Activated naive CD4-positive, alpha-beta T cell treated with anti-CD3 and anti-CD28 coated beads for 36 hours (primary cell): ENCODE measurements at regions not wholly inside any gene's neighbourhood (a gene's known extent, or its start where the extent isn't known, plus 50 kb on each side); places are given as distances from the start of the nearest gene placed in this dataset.
A peak's percentile ranks its signal among the peaks of the same experiment; 100 is the strongest.

Source experiments
- CTCF ChIA-PET: fragments of 350-600 bp; sonication (Branson Sonifier 250); formaldehyde crosslinking; loops from one replicate; lab custom pipeline; 2021; ENCODE audit warnings: antibody characterized with exemption; lab: Charles Lee
- DNase-seq: peaks from one replicate; pipeline ENCODE4 v3.0.0-alpha.2; 2020
- H3K27ac Mint-ChIP-seq: one replicate; pipeline ENCODE4 v1.8.0; 2021; ENCODE audit warnings: mild to moderate bottlenecking, mixed read lengths
- H3K27me3 Mint-ChIP-seq: one replicate; pipeline ENCODE4 v1.8.0; 2021; ENCODE audit warnings: low read depth, mixed read lengths
- H3K36me3 Mint-ChIP-seq: one replicate; pipeline ENCODE4 v1.8.0; 2021; ENCODE audit warnings: low read depth, mixed read lengths
- H3K4me1 Mint-ChIP-seq: one replicate; pipeline ENCODE4 v1.8.0; 2021; ENCODE audit warnings: low read depth, mixed read lengths
- H3K4me3 Mint-ChIP-seq: one replicate; pipeline ENCODE4 v1.8.0; 2021; ENCODE audit warnings: mild to moderate bottlenecking, moderate library complexity, mixed read lengths
- H3K9me3 Mint-ChIP-seq: one replicate; pipeline ENCODE4 v1.8.0; 2021; ENCODE audit warnings: mixed read lengths
- intact Hi-C: fragments of 100-400 bp; cut with micrococcal nuclease; formaldehyde crosslinking; loops from one replicate; pipeline ENCODE4 v1.15.1; 2023

- Mint-ChIP-seq H3K36me3 (peaks cover 1% of the 10 kb centered on the region), H3K4me1 (peaks cover 20% of the 10 kb centered on the region), H3K9me3 (no peaks in the 10 kb centered on the region), H3K27me3 (peaks cover 5% of the 10 kb centered on the region), H3K4me3 (peak overlapping the region; percentile 50), H3K27ac (no peak overlapping the region)
- intact Hi-C loops = loop anchor here (1.0 to 5.0 kb wide), 2 partner anchors 28 to 170 kb away; no protein-coding TSS in a partner anchor
- peak; percentile 45 for DNase-seq
- CTCF ChIA-PET = interaction anchor here (0.6 to 1.2 kb wide), 4 partner anchors 130 to 171 kb away, joined by 3 read pairs; no protein-coding TSS in a partner anchor
Measured at GRCh38 chr6:169961772-169962561, 210.5 kb downstream of the ERMARD start.

GRCh38 chr6:169960886-169961611 lies 209.6 kb downstream of the ERMARD start:
- no peak for DNase-seq
- H3K4me1 Mint-ChIP-seq = peaks cover 20% of the 10 kb centered on the region
- H3K36me3 Mint-ChIP-seq = peaks cover 1% of the 10 kb centered on the region
- H3K27ac Mint-ChIP-seq = no peak overlapping the region
- peaks cover 5% of the 10 kb centered on the region for H3K27me3 Mint-ChIP-seq
- CTCF ChIA-PET = interaction anchor here (0.6 to 2.1 kb wide), 3 partner anchors 10 to 170 kb away, joined by 3 to 9 read pairs (median 3); no protein-coding TSS in a partner anchor
- peak overlapping the region; percentile 50 for H3K4me3 Mint-ChIP-seq
- intact Hi-C loops = loop anchor here (5.0 kb wide), 1 partner anchor 169 kb away; no protein-coding TSS in a partner anchor
- no peaks in the 10 kb centered on the region for H3K9me3 Mint-ChIP-seq

- peaks cover 20% of the 10 kb centered on the region for H3K4me1 Mint-ChIP-seq
- peaks cover 5% of the 10 kb centered on the region for H3K27me3 Mint-ChIP-seq
- intact Hi-C loops = loop anchor here (5.0 kb wide), 1 partner anchor 168 kb away; no protein-coding TSS in a partner anchor
- no peak for DNase-seq
- no peaks in the 10 kb centered on the region for H3K9me3 Mint-ChIP-seq
- H3K27ac Mint-ChIP-seq = no peak overlapping the region
- H3K36me3 Mint-ChIP-seq = peaks cover 1% of the 10 kb centered on the region
- CTCF ChIA-PET = interaction anchor here (2.1 kb wide), 1 partner anchor 9 kb away, joined by 9 read pairs; no protein-coding TSS in a partner anchor
- H3K4me3 Mint-ChIP-seq = no peak overlapping the region
Measured at GRCh38 chr6:169960521-169960885, 209.1 kb downstream of the ERMARD start.

GRCh38 chr6:169960003-169960344 lies 208.6 kb downstream of the ERMARD start:
- CTCF ChIA-PET = interaction anchor here (2.1 kb wide), 1 partner anchor 9 kb away, joined by 9 read pairs; no protein-coding TSS in a partner anchor
- peaks cover 20% of the 10 kb centered on the region for H3K4me1 Mint-ChIP-seq

GRCh38 chr6:169959136-169960002 lies 207.9 kb downstream of the ERMARD start:
- peak overlapping the region; percentile 68 for H3K27ac Mint-ChIP-seq

More at GRCh38 chr6:169960003-169960344, 208.6 kb downstream of the ERMARD start:
- H3K9me3 Mint-ChIP-seq = no peaks in the 10 kb centered on the region
- H3K36me3 Mint-ChIP-seq = peaks cover 1% of the 10 kb centered on the region
- H3K27ac Mint-ChIP-seq = no peak overlapping the region
- H3K27me3 Mint-ChIP-seq = peaks cover 5% of the 10 kb centered on the region
- intact Hi-C loops = loop anchor here (5.0 kb wide), 1 partner anchor 168 kb away; no protein-coding TSS in a partner anchor
- no peak overlapping the region for H3K4me3 Mint-ChIP-seq
- no peak for DNase-seq

GRCh38 chr6:169958510-169958909 lies 207.1 kb downstream of the ERMARD start:
- H3K9me3 Mint-ChIP-seq = no peaks in the 10 kb centered on the region
- no peak overlapping the region for H3K4me3 Mint-ChIP-seq
- CTCF ChIA-PET = no interaction called here
- H3K27me3 Mint-ChIP-seq = peaks cover 5% of the 10 kb centered on the region
- intact Hi-C loops = loop anchor here (2.0 to 10.0 kb wide), 3 partner anchors 186 to 416 kb away; no protein-coding TSS in a partner anchor
- H3K4me1 Mint-ChIP-seq = peaks cover 20% of the 10 kb centered on the region
- no peak overlapping the region for H3K27ac Mint-ChIP-seq
- H3K36me3 Mint-ChIP-seq = peaks cover 1% of the 10 kb centered on the region
- no peak for DNase-seq

More at GRCh38 chr6:169959136-169960002, 207.9 kb downstream of the ERMARD start:
- H3K36me3 Mint-ChIP-seq = peaks cover 1% of the 10 kb centered on the region
- CTCF ChIA-PET = interaction anchor here (2.1 kb wide), 1 partner anchor 8 kb away, joined by 9 read pairs; no protein-coding TSS in a partner anchor
- no peaks in the 10 kb centered on the region for H3K9me3 Mint-ChIP-seq
- peaks cover 5% of the 10 kb centered on the region for H3K27me3 Mint-ChIP-seq
- peak overlapping the region; percentile 21 for H3K4me3 Mint-ChIP-seq
- peaks cover 20% of the 10 kb centered on the region for H3K4me1 Mint-ChIP-seq
- peak; percentile 79 for DNase-seq
- intact Hi-C loops = loop anchor here (2.0 to 10.0 kb wide), 4 partner anchors 167 to 415 kb away; no protein-coding TSS in a partner anchor

GRCh38 chr6:169957351-169957963 lies 206.0 kb downstream of the ERMARD start:
- Mint-ChIP-seq H3K9me3 (no peaks in the 10 kb centered on the region), H3K36me3 (peaks cover 1% of the 10 kb centered on the region), H3K27ac (no peak overlapping the region), H3K4me1 (peaks cover 20% of the 10 kb centered on the region), H3K27me3 (peaks cover 5% of the 10 kb centered on the region), H3K4me3 (no peak overlapping the region)
- CTCF ChIA-PET = no interaction called here
- intact Hi-C loops = loop anchor here (10.0 kb wide), 2 partner anchors 187 to 417 kb away; no protein-coding TSS in a partner anchor
- DNase-seq = no peak

GRCh38 chr6:169956580-169956979 lies 205.2 kb downstream of the ERMARD start:
- Mint-ChIP-seq H3K9me3 (no peaks in the 10 kb centered on the region), H3K27ac (no peak overlapping the region), H3K36me3 (peaks cover 1% of the 10 kb centered on the region), H3K4me1 (peaks cover 18% of the 10 kb centered on the region), H3K27me3 (peaks cover 5% of the 10 kb centered on the region), H3K4me3 (no peak overlapping the region)
- no peak for DNase-seq
- CTCF ChIA-PET = no interaction called here
- intact Hi-C loops = loop anchor here (10.0 kb wide), 2 partner anchors 188 to 418 kb away; no protein-coding TSS in a partner anchor

- intact Hi-C loops = loop anchor here (10.0 kb wide), 2 partner anchors 189 to 419 kb away; no protein-coding TSS in a partner anchor
- H3K36me3 Mint-ChIP-seq = peaks cover 1% of the 10 kb centered on the region
- no peaks in the 10 kb centered on the region for H3K9me3 Mint-ChIP-seq
- no peak overlapping the region for H3K4me3 Mint-ChIP-seq
- CTCF ChIA-PET = interaction anchor here (1.1 kb wide), 1 partner anchor 124 kb away, joined by 3 read pairs; no protein-coding TSS in a partner anchor
- no peak for DNase-seq
- peaks cover 14% of the 10 kb centered on the region for H3K4me1 Mint-ChIP-seq
- no peaks in the 10 kb centered on the region for H3K27me3 Mint-ChIP-seq
- no peak overlapping the region for H3K27ac Mint-ChIP-seq
Measured at GRCh38 chr6:169955731-169956437, 204.5 kb downstream of the ERMARD start.

GRCh38 chr6:169954977-169955376 lies 203.6 kb downstream of the ERMARD start:
- no peaks in the 10 kb centered on the region for H3K9me3 Mint-ChIP-seq
- H3K4me1 Mint-ChIP-seq = peaks cover 14% of the 10 kb centered on the region
- no peaks in the 10 kb centered on the region for H3K27me3 Mint-ChIP-seq
- H3K27ac Mint-ChIP-seq = no peak overlapping the region
- H3K4me3 Mint-ChIP-seq = no peak overlapping the region
- peaks cover 1% of the 10 kb centered on the region for H3K36me3 Mint-ChIP-seq
- CTCF ChIA-PET = no interaction called here
- intact Hi-C loops = loop anchor here (5.0 to 10.0 kb wide), 3 partner anchors 123 to 420 kb away; no protein-coding TSS in a partner anchor
- DNase-seq = no peak
